NCI-H1092 treated with DMSO at 0.1 percent for 48 hours (cell line): ENCODE measurements at regions not wholly inside any gene's neighbourhood (a gene's known extent, or its start where the extent isn't known, plus 50 kb on each side); places are given as distances from the start of the nearest gene placed in this dataset.

Source experiments
- DNase-seq: peaks from one replicate; lab custom pipeline; 2025; lab: John Stamatoyannopoulos, UW

DNA sequence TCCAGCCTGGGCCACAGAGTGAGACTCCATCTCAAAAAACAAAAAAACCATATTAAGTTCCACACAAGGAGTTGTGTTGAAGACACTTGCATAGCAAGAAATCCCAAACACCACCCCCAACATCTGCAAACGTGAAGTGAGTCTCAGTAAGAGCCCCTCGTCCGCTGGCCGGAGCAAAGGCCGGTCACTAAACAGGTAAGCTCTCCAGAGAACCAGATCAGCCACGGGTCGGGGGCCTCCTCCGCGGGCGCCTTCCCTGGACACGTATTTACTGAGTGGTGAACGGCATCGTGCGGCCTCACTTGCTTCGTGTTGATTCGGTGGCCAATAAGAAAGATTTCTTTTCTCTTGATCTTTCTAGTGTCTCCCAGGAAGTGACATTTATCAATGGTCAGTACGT lies 93.6 kb downstream of the MRPL36 start:
- DNase-seq = no peak

DNA sequence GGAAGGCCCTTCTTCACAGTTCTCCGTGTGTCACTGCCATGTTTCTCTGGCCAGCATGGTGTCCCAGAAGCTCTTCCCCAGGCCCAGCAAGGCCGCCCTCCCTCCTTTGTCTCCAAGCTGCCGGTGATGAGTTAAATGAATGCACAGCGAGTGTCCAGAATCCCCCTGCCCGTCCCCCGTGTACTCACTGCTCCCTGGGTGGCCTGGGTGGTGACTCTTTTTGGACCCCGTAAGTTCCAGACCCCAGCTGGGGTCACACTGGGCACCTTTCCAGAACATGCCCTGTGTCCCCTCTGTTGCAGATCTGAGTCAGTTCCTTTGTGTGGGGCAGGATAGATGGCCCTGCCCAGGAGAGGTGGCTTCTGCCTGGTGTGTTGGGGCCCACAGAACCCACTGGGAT lies 95.0 kb downstream of the MRPL36 start:
- DNase-seq = no peak

DNA sequence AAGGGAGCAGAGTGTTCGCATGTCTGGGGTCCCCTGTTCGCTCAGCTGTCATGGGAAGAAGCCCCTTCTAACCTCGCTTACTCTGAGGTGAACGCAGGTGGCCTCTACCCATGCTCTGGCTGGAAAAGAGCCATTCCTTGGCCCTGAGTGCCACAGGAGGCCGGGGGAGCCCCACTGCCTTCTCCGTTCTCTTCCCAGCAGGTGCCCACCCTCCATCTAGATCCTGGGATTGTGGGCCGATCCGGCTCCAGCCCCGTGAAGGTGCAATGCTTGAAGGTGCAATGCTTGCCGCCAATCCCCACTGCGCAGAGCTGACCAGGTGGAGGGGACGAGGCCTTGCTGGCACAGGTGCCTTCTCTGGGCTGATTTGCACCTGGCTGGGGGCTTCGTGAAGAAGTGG lies 95.4 kb downstream of the MRPL36 start:
- DNase-seq = no peak

DNA sequence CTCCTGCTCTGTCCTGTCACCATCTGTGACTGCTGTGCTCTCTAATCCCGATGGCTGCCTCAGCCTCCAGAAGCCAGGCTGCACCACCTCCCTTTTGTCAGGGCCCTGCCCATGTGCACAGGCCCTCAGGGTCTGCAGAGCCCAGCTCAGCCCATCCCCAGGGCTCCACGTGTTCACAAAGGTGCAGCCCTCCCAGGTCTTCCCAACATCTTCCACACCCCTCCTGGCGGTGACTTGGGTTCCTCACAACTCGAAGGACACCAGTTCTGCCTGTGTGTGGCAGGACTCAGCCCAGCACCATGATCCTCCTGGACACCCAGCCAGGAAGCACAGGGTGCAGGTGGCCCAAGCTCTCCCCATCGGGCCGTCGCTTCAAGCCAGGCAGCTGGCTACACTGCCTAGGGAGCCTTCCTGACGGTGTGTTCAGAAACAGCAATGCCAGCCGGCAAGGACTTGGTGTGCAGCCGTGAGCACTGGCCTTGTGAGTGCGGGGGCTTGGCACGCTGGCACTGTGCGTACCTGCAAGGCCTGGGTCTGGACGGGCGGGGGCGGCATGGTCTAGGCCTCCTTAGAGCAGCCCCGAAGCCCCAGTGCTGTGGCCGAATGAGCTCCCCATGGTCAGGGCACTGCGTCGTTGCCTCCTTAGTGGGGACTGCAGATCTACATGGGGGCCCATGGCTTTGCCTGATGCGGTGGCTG lies 96.1 kb downstream of the MRPL36 start:
- no peak for DNase-seq

DNA sequence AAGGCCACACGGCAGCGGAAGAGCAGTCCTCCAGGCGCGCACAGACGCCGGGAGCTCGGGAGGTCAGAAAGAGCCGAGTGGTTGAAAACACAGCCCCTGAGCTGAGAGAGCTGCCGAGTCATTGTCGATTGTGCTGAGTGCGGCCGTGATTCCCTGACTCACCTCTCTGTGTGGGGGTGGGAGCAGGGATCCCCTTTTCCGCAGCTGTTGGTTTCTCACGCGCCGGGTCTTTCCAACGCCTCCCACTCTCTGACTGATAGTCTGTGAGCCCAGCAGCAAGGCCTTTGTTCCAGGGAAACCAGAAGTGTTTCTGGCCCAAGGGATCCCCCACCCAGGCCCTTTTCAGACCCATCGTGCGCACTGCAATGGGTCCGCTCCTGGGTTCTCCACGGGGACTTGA lies 97.3 kb downstream of the MRPL36 start:
- DNase-seq = no peak

DNA sequence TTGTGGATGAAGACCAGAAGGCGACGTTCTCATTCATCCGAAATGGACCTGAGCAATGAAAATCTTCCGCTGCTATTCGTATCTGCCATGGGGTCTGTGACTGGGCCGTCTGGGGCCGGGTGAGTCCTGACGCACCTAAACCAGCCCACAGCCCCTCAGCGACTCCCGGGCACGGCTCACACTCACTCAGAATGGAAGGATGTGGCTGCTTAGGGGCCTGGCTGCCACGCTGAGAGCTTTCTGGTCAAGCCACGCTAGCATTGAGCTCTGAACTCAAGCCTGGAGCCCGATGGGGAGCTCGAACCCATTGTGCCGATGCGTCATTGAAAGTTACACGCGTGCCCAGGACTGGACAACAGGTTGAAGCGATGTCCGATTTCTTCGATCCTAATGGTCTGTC lies 97.8 kb downstream of the MRPL36 start:
- DNase-seq = no peak

DNA sequence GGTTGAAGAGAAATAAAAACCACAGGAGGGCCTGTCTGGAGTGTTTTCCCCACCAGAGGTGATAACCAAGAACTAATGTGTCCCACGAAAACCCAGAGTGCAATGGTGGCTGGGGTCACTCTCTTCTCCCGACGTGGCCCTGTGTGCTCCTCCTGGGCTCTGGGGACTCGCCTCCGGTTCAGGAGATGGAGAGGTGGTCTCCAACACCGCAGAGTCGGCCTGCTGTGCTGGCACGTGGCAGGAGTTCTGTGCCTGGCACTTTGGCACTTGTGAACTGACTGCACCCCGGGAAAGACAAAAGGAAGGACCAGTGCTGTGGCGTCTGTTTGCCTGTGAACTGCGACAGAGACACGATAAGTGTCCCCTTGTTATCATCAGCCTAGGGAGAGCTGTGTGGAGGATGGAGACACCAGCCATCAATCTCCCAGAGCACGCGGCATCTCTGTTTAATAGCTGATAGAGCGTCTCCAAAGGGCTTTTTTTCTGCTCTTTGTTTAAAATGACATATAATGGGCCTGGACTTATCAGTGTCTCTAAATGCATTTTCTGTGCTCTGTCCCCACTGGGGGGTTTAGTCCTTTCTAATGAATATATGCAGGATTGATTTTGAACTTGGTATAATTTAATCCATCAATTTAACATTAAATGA lies 98.3 kb downstream of the MRPL36 start:
- DNase-seq = no peak

DNA sequence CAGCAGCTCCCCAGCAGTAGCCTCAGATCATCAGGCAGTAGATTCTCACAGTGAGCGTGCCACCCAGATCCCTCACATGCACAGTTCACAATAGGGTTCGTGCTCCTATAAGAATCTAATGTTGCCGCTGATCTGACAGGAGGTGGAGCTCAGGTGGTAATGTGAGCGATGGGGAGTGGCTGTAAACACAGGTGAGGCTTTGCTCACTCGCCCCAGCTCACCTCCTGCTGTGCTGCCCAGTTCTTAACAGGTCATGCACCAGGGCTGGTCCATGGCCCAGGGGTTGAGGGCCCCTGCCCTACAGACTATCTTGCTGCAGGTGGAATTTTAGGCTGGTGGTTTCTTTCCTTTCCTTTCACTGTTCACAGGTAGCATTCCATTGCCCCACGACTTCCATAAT lies 100.2 kb downstream of the MRPL36 start:
- DNase-seq = no peak

DNA sequence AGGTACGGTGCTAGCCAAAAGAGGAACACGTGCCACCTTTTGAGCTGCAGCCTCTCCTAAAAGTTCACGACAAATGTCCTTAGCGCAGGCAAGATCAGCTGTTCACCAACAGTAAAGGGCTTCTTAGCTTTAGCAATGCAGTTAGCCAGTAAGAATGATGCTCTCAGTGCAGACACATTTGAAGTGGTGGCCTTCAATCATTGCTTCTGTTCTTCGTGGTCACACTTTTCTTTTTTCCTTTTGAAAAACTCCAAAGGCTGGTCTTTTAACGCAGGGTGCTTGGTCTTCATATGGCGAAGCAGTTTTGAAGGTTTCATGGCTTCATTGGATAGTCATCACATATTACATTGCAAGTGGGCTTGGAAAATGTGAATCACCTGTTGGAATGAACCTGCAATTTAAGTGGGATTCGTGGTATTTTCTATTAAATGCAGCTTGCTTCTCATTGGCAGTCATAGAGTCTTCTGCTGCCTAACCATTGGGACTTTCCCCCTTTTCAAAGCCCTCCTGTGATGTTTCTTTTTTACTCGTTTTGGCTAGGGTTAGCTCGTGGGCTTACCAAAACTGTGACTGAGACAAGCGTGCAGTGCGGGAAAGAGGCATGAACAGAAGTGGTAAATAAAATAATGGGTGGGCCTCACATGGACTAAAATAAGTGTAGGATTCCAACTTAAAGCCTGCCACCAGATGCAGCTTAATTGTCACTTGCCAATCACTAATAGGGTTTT lies 100.9 kb downstream of the MRPL36 start:
- DNase-seq = no peak

DNA sequence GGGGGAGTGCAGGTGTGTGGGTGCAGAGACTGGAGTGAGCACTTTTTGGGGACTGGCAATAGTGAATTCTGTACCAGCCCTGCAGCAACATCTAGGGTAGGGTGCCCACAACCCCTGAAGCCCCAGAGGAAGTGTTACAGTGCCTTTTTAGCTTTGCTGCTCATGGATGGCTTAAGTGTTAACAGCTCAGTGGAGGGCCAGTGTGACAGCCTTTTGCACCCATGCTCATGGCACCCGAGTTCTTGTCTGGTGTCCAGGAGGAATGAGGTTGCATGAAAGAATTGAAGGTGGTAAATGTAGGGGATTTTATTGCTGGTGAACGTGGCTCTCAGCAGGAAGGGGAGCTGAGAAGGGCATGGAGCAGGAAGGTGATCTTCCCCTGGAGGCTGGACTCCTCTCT lies 107.3 kb downstream of the MRPL36 start:
- no peak for DNase-seq

DNA sequence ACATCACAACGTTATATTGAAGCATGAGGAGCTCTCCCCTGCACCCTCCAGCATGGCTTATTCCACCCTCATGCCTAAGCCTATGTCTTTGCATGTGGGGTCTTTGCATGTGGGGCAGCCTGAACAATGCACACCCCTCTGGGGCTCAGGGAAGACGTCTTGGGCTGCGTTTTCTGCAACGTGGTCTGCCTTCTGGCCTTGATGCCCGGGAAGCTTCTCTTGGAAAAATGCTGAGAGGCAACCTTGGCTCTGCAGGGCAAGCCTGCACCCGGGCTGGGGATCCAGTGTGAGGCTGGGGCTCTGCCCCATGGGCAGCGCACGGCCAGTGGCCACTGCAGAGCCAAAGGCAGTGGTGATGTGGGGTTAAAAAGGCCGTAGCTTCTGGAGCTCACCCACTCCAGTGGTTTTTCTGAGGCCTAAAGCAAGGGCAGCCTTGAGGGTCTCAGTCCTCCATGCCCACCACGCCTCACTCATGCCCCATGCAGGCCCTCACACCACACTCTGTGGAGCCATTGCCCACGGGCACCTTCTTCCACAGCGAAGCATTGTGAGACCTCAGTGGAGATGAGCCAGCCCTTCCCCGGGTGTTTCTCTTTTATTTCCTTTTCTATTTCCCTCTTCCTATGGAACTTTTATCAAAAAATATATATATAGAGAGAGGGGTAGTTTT lies 112.2 kb downstream of the MRPL36 start:
- no peak for DNase-seq

DNA sequence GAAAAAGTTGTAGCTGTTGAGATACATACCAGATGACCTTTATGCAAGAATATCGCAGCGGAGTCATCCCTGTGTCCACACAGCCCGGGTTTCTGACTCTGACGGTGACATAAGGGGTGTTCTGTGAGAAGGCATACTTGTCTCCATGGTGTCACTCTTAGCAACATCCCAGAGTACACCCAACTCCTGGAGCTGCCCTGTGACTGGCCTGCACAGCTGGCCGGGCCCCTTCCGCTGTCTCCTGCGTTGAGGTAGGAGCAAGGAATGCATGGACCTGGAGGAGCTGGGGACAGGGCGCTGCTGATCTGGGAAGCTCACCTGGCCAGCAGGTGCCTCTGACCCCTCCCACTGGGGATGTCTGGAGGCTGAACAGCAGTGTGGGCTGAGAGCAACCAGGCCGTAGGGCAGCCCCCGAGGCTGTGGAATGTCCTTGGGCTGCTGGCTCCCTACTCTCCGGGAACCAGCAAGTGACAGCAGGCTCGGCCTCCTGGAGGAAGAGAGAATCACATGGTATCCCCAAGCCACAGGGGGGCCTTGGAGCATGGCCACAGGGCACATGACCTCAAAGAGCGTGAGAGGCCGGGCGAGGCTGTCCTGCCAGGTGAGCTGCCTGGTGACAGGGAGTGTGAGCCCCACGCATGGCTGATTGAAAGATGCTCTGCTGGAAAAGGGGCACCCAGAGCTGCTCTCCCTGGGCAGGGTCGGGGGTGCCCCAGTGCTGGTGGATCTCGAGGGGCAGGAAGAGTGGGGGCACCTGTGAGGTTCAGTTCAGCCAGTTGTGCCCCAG lies 113.4 kb downstream of the MRPL36 start:
- DNase-seq = no peak

DNA sequence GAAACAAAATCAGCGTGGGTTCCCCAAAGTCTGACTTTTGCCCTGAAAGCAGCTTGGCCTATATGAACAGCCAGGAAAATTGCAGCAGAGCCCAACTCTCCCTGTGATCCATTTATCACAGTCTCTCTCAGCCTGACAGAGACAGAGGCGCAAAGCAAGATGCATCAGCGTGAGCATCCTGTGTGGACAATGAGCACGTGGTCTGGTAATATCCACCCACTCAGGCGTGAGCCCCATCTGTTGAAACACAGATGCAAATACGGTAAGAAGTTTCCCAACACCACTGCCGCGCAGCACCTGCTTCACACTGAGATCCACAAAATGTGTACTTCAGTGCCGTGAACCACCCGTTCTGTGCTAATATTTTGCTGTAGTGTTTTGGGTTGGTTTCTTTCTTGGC lies 114.6 kb downstream of the MRPL36 start:
- DNase-seq = no peak

DNA sequence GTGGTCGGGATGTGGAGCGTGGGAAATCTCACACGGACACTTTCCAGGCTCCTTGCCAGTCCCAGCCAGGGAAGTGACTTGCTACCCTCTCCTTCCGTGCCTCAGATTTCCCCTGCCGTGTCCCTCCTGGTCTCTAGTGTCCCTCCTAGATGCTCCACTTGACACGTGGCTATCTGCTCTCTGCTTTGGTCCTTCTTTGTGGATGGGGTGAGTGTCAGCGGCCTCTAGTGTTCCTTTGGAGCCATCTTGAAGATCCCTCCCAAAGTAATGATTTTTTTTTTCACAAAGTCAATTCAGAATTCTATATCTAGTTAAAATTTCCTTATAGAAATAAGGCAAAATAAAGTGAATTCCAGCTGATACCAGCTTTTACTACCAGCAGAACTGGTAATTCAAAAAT lies 117.7 kb downstream of the MRPL36 start:
- DNase-seq = no peak

DNA sequence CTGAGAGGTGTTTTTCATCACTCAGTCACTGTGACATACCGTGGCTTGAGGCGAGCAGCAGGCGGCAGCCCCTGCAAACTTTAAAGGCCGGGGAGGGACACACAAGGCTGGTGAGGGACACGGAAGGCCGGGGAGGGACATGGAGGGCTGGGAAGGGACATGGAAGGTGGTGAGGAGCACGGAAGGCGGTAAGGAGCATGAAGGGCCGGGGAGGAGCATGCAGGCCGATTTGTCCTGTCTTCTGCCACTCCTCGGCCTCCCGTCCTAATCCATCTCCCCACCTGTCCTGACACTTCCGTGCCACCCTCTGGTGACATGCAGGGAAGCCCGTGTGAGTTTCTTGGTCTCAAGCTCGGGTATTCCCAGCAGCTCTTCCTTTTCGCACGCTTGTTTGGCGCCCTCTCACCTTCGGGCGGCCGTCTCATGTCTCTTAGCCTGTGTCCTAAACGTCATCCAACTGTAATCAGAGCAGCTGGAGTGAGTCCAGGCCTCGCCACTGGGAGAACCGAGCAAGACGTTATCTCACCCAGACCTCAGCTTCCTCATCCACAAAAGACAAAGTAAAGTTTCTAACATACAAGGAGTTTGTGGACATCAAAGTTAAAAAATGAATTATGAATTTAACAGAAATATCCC lies 126.5 kb downstream of the MRPL36 start:
- DNase-seq = no peak

DNA sequence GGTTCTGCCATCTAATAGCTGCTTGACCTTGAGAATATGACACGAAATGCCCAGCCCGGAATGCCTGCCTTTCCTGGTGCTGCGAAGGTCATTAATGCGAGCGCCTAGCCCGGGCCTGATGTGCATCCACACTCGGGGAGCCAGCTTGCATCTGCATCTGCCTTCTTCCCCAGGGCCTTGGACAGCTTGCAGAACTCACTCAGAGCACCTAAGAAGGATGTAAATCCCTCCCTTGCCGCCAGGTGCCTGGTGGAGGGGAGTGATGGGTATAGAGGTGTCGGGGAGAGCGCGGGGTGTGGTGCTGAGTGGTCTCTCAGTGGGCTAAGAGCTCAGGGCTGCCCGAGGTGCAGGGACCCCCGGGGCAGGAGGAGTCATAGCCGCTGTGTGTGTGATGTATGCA lies 127.2 kb downstream of the MRPL36 start:
- DNase-seq = no peak

DNA sequence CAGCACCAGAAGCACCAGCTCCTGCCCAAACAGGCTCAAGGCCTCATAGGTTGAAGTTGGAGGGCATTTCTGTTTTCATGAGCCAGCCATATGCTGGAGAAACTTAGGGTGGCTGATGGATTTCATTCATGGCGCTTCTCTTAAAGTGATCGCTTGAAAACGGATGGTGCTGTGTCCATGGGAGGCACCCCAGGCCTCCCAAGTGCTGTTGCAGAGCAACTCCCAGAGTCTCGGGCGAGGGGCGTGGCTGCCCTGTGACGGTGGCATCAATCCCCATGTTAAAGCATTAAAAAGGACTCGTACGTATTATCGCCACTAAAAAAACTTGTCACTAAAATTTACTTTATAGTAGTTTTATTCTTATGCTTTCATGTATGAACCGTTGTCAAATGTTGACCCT lies 128.3 kb downstream of the MRPL36 start:
- no peak for DNase-seq

DNA sequence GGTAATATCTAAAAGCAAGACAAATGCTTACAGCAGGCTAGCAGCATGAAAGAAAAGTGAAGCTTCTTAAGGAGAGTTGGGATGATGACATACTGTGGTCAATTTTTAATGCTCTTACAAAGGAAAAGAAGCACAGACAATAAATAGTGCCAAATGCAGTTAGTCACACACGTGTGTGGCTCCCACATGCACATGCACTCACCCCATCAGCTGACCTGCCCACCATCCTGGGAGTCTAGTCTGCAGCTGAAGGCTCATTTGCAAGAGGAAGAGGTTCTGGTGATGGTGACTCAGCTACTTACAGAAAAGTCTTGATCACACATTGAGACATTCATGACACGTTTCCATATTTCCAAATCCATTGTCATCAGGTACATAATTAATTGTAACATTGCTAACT lies 129.3 kb downstream of the MRPL36 start:
- no peak for DNase-seq

DNA sequence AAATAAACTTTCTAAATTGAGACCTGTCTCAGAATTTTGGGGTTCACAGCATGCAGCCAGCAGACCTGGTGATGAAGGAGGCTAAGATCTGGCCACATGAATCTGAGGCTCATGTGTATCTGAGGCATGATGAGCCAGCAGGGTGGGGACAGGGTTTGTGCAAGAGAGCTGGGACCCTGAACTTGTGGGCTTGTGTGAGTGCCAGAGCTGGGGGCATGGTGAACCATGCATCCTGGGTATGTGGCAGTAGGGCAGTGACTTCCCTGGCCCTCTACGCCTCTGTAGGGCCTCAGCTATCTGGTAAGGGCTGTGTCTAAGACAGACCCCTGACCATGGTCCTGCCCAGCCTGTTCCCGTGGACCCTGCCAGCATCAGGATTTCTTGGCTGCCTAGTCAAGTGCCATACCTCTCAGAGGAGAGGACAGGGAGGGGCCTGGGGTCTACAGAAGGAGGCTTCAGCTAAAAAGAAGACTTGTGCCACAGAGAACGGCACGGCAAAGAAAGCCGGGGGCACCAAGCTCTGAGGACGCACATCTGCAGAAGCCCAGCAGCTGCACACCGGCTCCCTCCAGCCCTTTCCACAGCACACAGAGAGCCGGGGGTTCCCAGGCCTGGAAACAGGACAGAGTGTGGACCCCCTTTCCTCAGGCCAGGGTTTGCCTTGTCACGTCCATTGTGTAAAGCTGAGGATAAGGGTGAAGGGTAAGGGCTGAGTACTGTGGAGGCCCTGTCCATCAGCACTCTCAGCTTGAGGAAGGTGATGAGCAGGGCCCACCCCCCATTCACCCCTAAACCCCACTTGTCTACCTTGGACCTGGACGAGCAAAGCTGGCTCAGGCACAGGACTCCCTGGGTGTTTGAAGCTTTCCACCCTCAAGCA lies 130.1 kb downstream of the MRPL36 start:
- no peak for DNase-seq

DNA sequence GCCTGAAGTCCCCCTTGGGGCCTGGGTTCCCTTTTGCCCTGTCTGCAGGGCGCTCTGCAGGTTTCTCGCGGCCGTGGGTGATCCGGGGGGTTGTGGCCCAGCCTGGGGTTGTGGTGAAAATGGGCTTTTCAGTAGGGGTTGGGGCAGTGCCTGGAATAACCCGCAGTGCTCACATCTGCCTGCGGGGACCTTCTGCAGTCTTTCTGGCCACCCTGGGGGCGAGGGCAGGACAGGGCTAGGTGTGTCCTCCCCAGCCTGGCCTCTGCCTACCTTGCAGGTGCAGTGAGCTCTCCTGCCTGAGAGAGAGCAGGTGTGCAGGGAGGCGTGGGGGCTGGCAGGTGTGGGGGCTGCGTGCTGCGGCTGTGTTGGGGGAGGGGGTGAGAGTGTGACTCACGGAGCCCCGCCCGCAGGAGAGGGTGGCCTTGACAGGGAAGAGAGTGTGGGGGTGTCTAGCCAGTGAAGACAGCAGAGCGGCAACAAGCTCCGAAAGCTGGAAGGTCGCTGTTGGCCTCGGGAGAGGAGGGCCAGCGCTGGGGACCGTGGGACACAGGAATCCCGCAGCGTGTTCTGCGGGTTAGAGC lies 131.4 kb downstream of the MRPL36 start:
- no peak for DNase-seq
